ENCODE measurements at regions not wholly inside any gene's neighbourhood (a gene's known extent, or its start where the extent isn't known, plus 50 kb on each side); places are given as distances from the start of the nearest gene placed in this dataset.

DNA sequence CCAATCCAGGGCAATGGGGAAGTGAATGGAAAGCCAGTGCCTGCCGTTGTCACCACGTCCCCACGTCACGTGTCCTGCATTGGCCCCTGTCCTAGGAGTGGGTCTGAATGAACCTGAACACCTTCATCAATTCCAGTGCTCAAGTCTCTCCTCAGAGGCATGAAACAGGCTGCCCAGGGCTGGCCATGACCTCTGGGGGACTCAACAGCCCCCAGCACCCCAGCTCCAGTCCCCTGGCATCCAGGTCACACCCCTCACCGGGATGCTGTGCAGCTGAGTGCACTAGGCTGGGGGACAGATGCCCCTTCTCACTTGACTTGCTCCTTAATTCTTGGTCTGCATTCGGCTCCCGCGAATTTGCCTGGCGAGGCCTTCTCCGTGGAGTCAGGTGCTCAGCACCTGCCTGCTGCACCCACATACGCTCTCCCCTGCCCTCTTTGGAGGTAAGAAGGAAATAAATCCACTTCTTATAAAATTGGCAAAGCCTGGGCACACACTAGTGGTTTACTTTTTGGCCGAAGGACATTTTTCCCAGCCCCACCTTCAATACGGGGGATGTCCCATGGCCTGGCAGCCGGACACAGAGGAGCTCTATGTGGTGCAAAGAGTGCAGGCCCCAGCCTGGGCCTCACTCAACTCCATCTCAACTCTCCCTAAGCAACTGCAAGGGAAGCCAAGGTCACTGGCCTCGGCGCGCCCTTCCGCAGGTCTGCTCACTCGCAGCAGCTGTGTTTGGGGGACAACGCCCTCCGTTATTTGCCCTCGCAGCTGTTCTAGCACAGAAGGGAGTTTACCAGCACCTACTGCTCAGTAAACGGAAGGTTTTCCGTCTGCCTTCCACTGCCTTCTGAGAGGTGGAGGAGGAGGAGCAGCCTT, 77.6 kb upstream of the SHH start (continued):
- no peak for TF ChIP-seq MXI1 (IDR thresholded peaks at IDR 0.05; ENCODE audit: borderline replicate concordance, low read depth, low read length)

DNA sequence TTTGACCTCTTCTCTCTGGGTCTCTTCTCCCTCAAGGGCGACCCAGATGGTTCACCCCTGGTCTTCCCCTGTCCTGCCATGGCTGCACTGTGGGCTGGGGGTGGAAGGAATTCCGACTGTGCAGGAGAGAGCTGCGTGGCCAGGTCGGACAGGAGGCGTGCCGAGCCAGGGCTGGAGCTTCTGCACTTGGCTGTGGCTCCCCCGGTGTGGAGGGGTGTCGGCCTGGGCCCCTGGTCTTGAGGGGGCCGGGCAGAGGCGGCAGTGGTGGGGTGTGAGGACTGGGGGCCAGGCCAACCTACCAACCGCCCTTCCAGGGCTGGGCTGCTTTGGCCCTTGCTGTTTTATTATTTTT, 74.9 kb upstream of the SHH start:
- H3K18ac ChIP-seq (ENCODE audit: low read depth, low read length): no peak overlapping the region
- H3K9me1 ChIP-seq (ENCODE audit: insufficient read depth, low read length): no peaks in the 10 kb centered on the region
- no peaks in the 10 kb centered on the region for H3K79me1 ChIP-seq (ENCODE audit: low read depth in 1 of 2, low read length in 2 of 2)
- no peak overlapping the region for H2BK120ac ChIP-seq (ENCODE audit: low read depth, low read length)
- no peak overlapping the region for H2BK15ac ChIP-seq (ENCODE audit: low read depth, low read length)
- BruUV-seq (replicated peaks): no TSS peak
- no CpG with 5 or more reads among the region's 11 CpGs for WGBS, 2 experiments (ENCODE audit: extremely low coverage in 2 of 2, insufficient read length in 1 of 2)
- no peak overlapping the region for H3K4ac ChIP-seq (ENCODE audit: low read depth, low read length)
- H2BK20ac ChIP-seq (ENCODE audit: low read depth, low read length): no peak overlapping the region
- no peak overlapping the region for H2BK5ac ChIP-seq (ENCODE audit: low read depth, low read length, poor library complexity, severe bottlenecking)
- H3K56ac ChIP-seq (ENCODE audit: extremely low read depth, insufficient read depth, low read length): no peak overlapping the region
- H2AK5ac ChIP-seq (ENCODE audit: low read depth, low read length): no peak overlapping the region
- H4K20me1 ChIP-seq (ENCODE audit: insufficient read depth, low read length): no peaks in the 10 kb centered on the region
- no peak overlapping the region for H4K91ac ChIP-seq (ENCODE audit: insufficient read depth, low read depth, low read length)
- peaks cover 16% of the 10 kb centered on the region for H3K9me3 ChIP-seq (ENCODE audit: control insufficient read depth, insufficient read depth, low read length)
- POLR2A ChIA-PET (ENCODE audit: unreplicated experiment): no interaction called here
- no peak overlapping the region for H4K5ac ChIP-seq (ENCODE audit: low read depth, low read length)
- no peak for DNase-seq
- H4K8ac ChIP-seq (ENCODE audit: low read depth in 2 of 2, low read length in 2 of 2): no peak overlapping the region
- peaks cover 11% of the 10 kb centered on the region for H3K4me1 ChIP-seq (ENCODE audit: control insufficient read depth, insufficient read depth, low read length)
- H3K4me2 ChIP-seq (ENCODE audit: low read depth, low read length): no peak overlapping the region
- no peak overlapping the region for H3K14ac ChIP-seq (replicated peaks; ENCODE audit: low read depth, low read length)
- H2AK9ac ChIP-seq (replicated peaks; ENCODE audit: low read depth, low read length, poor library complexity): no peak overlapping the region
- no peak for ATAC-seq (ENCODE audit: low read depth)
- dilution Hi-C loops (cut with HindIII; ENCODE audit: low sequenced_read_pairs, unreplicated experiment): no loop called here
- no peak overlapping the region for H2AFZ ChIP-seq (replicated peaks; ENCODE audit: low read length, poor library complexity)
- CTCF ChIA-PET: no interaction called here
- no peaks in the 10 kb centered on the region for H3K27me3 ChIP-seq (ENCODE audit: control insufficient read depth, insufficient read depth, low read length)
- intact Hi-C loops (cut with micrococcal nuclease): no loop called here
- no peak overlapping the region for H3K23ac ChIP-seq (ENCODE audit: low read depth, low read length)
- in situ Hi-C loops (cut with MboI; ENCODE audit: low sequenced_read_pairs): no loop called here
- H3K4me3 ChIP-seq (ENCODE audit: insufficient read depth, low read depth, low read length): no peak overlapping the region
- H3K27ac ChIP-seq (ENCODE audit: insufficient read depth, low read length): no peak overlapping the region
- no peaks in the 10 kb centered on the region for H3K36me3 ChIP-seq (ENCODE audit: control insufficient read depth, insufficient read depth, low read length)
- no peak overlapping the region for H3K9ac ChIP-seq (ENCODE audit: low read depth, low read length)
- TF ChIP-seq, protein P1, sequence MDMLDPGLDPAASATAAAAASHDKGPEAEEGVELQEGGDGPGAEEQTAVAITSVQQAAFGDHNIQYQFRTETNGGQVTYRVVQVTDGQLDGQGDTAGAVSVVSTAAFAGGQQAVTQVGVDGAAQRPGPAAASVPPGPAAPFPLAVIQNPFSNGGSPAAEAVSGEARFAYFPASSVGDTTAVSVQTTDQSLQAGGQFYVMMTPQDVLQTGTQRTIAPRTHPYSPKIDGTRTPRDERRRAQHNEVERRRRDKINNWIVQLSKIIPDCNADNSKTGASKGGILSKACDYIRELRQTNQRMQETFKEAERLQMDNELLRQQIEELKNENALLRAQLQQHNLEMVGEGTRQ (IDR thresholded peaks at IDR 0.05; ENCODE audit: low read depth, low read length): no peak
- TF ChIP-seq FOS (IDR thresholded peaks at IDR 0.05; ENCODE audit: low read depth, low read length) (no peak), MAFK (IDR thresholded peaks at IDR 0.05; ENCODE audit: low read depth, low read length) (no peak), RFX5 (IDR thresholded peaks at IDR 0.05; ENCODE audit: low read depth, low read length) (no peak), SMC3 (IDR thresholded peaks at IDR 0.05; ENCODE audit: low read depth, low read length) (no peak), POLR2A (IDR thresholded peaks at IDR 0.05; ENCODE audit: low read depth, low read length) (no peak), NFE2L2 (IDR thresholded peaks at IDR 0.05; ENCODE audit: low read depth, low read length) (no peak), BHLHE40 (IDR thresholded peaks at IDR 0.05; ENCODE audit: low read depth, low read length) (no peak), CHD1 (IDR thresholded peaks at IDR 0.05; ENCODE audit: low read depth, low read length) (no peak), MXI1 (IDR thresholded peaks at IDR 0.05; ENCODE audit: borderline replicate concordance, low read depth, low read length) (no peak), MAZ (IDR thresholded peaks at IDR 0.05; ENCODE audit: borderline replicate concordance, low read depth, low read length) (no peak)
- TF ChIP-seq, protein P2, sequence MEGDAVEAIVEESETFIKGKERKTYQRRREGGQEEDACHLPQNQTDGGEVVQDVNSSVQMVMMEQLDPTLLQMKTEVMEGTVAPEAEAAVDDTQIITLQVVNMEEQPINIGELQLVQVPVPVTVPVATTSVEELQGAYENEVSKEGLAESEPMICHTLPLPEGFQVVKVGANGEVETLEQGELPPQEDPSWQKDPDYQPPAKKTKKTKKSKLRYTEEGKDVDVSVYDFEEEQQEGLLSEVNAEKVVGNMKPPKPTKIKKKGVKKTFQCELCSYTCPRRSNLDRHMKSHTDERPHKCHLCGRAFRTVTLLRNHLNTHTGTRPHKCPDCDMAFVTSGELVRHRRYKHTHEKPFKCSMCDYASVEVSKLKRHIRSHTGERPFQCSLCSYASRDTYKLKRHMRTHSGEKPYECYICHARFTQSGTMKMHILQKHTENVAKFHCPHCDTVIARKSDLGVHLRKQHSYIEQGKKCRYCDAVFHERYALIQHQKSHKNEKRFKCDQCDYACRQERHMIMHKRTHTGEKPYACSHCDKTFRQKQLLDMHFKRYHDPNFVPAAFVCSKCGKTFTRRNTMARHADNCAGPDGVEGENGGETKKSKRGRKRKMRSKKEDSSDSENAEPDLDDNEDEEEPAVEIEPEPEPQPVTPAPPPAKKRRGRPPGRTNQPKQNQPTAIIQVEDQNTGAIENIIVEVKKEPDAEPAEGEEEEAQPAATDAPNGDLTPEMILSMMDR (conservative IDR thresholded peaks at IDR 0.05; ENCODE audit: low read depth, low read length): no peak
- TF ChIP-seq, protein P3, sequence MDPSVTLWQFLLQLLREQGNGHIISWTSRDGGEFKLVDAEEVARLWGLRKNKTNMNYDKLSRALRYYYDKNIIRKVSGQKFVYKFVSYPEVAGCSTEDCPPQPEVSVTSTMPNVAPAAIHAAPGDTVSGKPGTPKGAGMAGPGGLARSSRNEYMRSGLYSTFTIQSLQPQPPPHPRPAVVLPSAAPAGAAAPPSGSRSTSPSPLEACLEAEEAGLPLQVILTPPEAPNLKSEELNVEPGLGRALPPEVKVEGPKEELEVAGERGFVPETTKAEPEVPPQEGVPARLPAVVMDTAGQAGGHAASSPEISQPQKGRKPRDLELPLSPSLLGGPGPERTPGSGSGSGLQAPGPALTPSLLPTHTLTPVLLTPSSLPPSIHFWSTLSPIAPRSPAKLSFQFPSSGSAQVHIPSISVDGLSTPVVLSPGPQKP (IDR thresholded peaks at IDR 0.05; ENCODE audit: borderline replicate concordance, low read depth, low read length): no peak
